OCI-LY7 (cell line): ENCODE measurements at regions not wholly inside any gene's neighbourhood (a gene's known extent, or its start where the extent isn't known, plus 50 kb on each side); places are given as distances from the start of the nearest gene placed in this dataset.

Experiments used
- EZH2phosphoT487 ChIP-seq: fragments of 200-600 bp; sonication (generic); IDR thresholded peaks from 2 replicates; pipeline ENCODE4 v1.6.1; 2018; ENCODE audit warnings: low read depth, borderline replicate concordance, mild to moderate bottlenecking, mixed run types, antibody characterized with exemption, low read length, moderate library complexity, mixed read lengths
- TF ChIP-seq, protein P1 (sequence below): fragments of 200-600 bp; sonication (generic); conservative IDR thresholded peaks from 2 replicates; pipeline ENCODE4 v1.5.1; 2014; ENCODE audit warnings: mild to moderate bottlenecking, antibody characterized with exemption, low read length, moderate library complexity, mixed read lengths

- TF ChIP-seq, protein P1, sequence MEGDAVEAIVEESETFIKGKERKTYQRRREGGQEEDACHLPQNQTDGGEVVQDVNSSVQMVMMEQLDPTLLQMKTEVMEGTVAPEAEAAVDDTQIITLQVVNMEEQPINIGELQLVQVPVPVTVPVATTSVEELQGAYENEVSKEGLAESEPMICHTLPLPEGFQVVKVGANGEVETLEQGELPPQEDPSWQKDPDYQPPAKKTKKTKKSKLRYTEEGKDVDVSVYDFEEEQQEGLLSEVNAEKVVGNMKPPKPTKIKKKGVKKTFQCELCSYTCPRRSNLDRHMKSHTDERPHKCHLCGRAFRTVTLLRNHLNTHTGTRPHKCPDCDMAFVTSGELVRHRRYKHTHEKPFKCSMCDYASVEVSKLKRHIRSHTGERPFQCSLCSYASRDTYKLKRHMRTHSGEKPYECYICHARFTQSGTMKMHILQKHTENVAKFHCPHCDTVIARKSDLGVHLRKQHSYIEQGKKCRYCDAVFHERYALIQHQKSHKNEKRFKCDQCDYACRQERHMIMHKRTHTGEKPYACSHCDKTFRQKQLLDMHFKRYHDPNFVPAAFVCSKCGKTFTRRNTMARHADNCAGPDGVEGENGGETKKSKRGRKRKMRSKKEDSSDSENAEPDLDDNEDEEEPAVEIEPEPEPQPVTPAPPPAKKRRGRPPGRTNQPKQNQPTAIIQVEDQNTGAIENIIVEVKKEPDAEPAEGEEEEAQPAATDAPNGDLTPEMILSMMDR = no peak
- no peak for TF ChIP-seq EZH2phosphoT487
Observed at GRCh38 chr12:111207761-111208160, 161.1 kb downstream of the PHETA1 start.
